Esophagus squamous epithelium (tissue), 5 donors: ENCODE measurements at regions not wholly inside any gene's neighbourhood (a gene's known extent, or its start where the extent isn't known, plus 50 kb on each side); places are given as distances from the start of the nearest gene placed in this dataset.
"Not testable (repeated sequence)": the region's sequence is repeated elsewhere in the genome, so short reads cannot be mapped to it uniquely, and the experiment has no call there.

ENCODE experiments used
- DNase-seq: peaks from one replicate; lab custom pipeline; 2025; lab: John Stamatoyannopoulos, UW
- H3K27ac ChIP-seq, 4 donors: fragments of 200-600 bp; sonication (generic); one replicate each; pipeline ENCODE4 v1.5.1; 2016 to 2019; ENCODE audit warnings: mild to moderate bottlenecking in 1 of 4
- H3K27me3 ChIP-seq, 4 donors: fragments of 200-600 bp; sonication (generic); 1 replicate in 3 of 4; 2 replicates in 1 of 4; pipeline versions ENCODE4 v1.5.1 to v1.6.0; 2017 to 2021; ENCODE audit warnings: antibody characterized with exemption in 1 of 4
- H3K36me3 ChIP-seq, 3 donors: fragments of 200-600 bp; sonication (generic); one replicate each; pipeline ENCODE4 v1.5.1; 2016 to 2019
- H3K4me1 ChIP-seq, 3 donors: fragments of 200-600 bp; sonication (generic); one replicate each; pipeline ENCODE4 v1.5.1; 2017 to 2019
- H3K4me3 ChIP-seq, 4 donors: fragments of 200-600 bp; sonication (generic); 1 replicate in 3 of 4; 2 replicates in 1 of 4; pipeline ENCODE4 v1.5.1; 2016 to 2019; ENCODE audit warnings: mild to moderate bottlenecking in 2 of 4, moderate library complexity in 1 of 4
- H3K9me3 ChIP-seq, 3 donors: fragments of 200-600 bp; sonication (generic); one replicate each; pipeline ENCODE4 v1.5.1; 2016 to 2019
- CTCF ChIP-seq, 6 experiments: fragments of 450-650 bp in 4 of 6; fragments of 200-600 bp in 2 of 6; sonication (generic) in 2 of 6; IDR thresholded peaks; one replicate each; pipeline ENCODE4 v1.5.1; 2016 to 2019; ENCODE audit warnings: antibody characterized with exemption in 6 of 6, mild to moderate bottlenecking in 4 of 6, moderate library complexity in 4 of 6
- POLR2A ChIP-seq, 4 donors: fragments of 450-650 bp; IDR thresholded peaks; one replicate each; pipeline ENCODE4 v1.6.1; 2017; ENCODE audit warnings: antibody characterized with exemption in 4 of 4, mild to moderate bottlenecking in 4 of 4, moderate library complexity in 3 of 4
- WGBS, 2 donors: methylation state at CpG; one replicate each; pipeline ENCODE4 v1.1.5; 2018; 5-methylcytosine and 5-hydroxymethylcytosine counted together
- intact Hi-C: fragments of 100-400 bp; cut with DNase I; formaldehyde crosslinking; loops from one replicate; pipeline ENCODE4 v1.15.0; 2022
- donor health status: DM: yes; HTN: yes; CAD: no.

- Histone ChIP-seq H3K36me3 (no peaks in the 10 kb centered on the region), H3K27me3 (no peaks in the 10 kb centered on the region), H3K27ac (no peak overlapping the region), H3K9me3 (no peaks in the 10 kb centered on the region), H3K4me3 (no peak overlapping the region), H3K4me1 (no peaks in the 10 kb centered on the region)
- intact Hi-C loops: no loop called here
- DNase-seq: no peak
- no peak for TF ChIP-seq CTCF (IDR thresholded peaks at IDR 0.05)
- TF ChIP-seq POLR2A (IDR thresholded peaks at IDR 0.05): no peak
- WGBS, 2 donors: 68 to 72% methylated on average over 3 of the region's 3 CpGs
Measured at GRCh38 chr7:65285906-65286864, 87.5 kb upstream of the ZNF92 start.

GRCh38 chr7:65285241-65285640 is 88.4 kb upstream of the ZNF92 start:
- H3K36me3 ChIP-seq, H3K9me3 ChIP-seq, DNase-seq, H3K27me3 ChIP-seq, intact Hi-C loops, H3K4me3 ChIP-seq, H3K27ac ChIP-seq, H3K4me1 ChIP-seq: not testable (repeated sequence)
- 85 to 91% methylated on average over 2 of the region's 2 CpGs for WGBS, 2 donors

GRCh38 chr7:65279795-65280194 is 93.9 kb upstream of the ZNF92 start:
- Histone ChIP-seq H3K36me3 (no peaks in the 10 kb centered on the region), H3K4me1 (no peaks in the 10 kb centered on the region), H3K4me3 (no peak overlapping the region), H3K27ac (no peak overlapping the region), H3K9me3 (peaks cover 0 to 5% (median 3%) of the 10 kb centered on the region in 3 donors), H3K27me3 (peaks cover 0 to 9% (median 0%) of the 10 kb centered on the region in 4 donors)
- intact Hi-C loops: no loop called here
- TF ChIP-seq POLR2A (IDR thresholded peaks at IDR 0.05) (no peak), CTCF (IDR thresholded peaks at IDR 0.05) (no peak)
- WGBS, 2 donors: 81 to 94% methylated on average over 2 of the region's 2 CpGs
- DNase-seq: no peak

DNA sequence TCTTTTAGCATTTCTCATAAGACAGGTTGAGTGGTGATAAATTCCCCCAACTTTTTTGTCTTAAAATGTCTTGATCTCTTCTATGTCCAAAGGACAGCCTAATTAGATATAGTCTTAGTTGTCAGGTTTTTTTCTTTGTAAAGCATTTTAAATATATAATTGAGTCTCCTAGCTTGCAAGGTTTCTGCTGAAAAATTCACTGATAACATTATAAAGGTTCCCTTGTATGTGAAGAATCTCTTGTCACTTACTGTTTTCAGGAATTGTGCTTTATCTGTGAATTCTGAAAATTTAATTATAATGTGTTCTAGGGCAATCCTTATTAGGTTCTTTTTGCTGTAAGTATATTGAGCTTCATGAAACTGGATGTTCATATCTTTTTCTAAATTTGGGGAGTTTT is 96.8 kb upstream of the ZNF92 start:
- no peaks in the 10 kb centered on the region for H3K4me1 ChIP-seq
- no peak overlapping the region for H3K4me3 ChIP-seq
- H3K9me3 ChIP-seq: peaks cover 0 to 14% (median 7%) of the 10 kb centered on the region in 3 donors
- H3K27ac ChIP-seq: no peak overlapping the region
- DNase-seq: no peak
- intact Hi-C loops: no loop called here
- TF ChIP-seq POLR2A (IDR thresholded peaks at IDR 0.05) (no peak), CTCF (IDR thresholded peaks at IDR 0.05) (no peak)
- no peaks in the 10 kb centered on the region for H3K36me3 ChIP-seq
- peaks cover 0 to 30% (median 0%) of the 10 kb centered on the region in 4 donors for H3K27me3 ChIP-seq

- Histone ChIP-seq H3K4me1 (peaks cover 0 to 12% (median 8%) of the 10 kb centered on the region in 3 donors), H3K9me3 (peaks cover 0 to 14% (median 7%) of the 10 kb centered on the region in 3 donors), H3K27me3 (peaks cover 0 to 67% (median 2%) of the 10 kb centered on the region in 4 donors)
- DNase-seq, H3K27ac ChIP-seq, H3K4me3 ChIP-seq, H3K36me3 ChIP-seq, intact Hi-C loops: not testable (repeated sequence)
- 86 to 93% methylated on average over 2 of the region's 2 CpGs for WGBS, 2 donors
Measured at GRCh38 chr7:65271502-65271901, 102.2 kb upstream of the ZNF92 start.

- intact Hi-C loops: no loop called here
- no peak for TF ChIP-seq POLR2A (IDR thresholded peaks at IDR 0.05)
- no peak for TF ChIP-seq CTCF (IDR thresholded peaks at IDR 0.05)
- Histone ChIP-seq H3K36me3 (no peaks in the 10 kb centered on the region), H3K4me1 (peaks cover 0 to 17% (median 8%) of the 10 kb centered on the region in 3 donors), H3K9me3 (peaks cover 0 to 4% (median 0%) of the 10 kb centered on the region in 3 donors), H3K27me3 (peaks cover 0 to 54% (median 2%) of the 10 kb centered on the region in 4 donors), H3K27ac (no peak overlapping the region), H3K4me3 (peak overlapping the region in 3 of 4 donors; percentile 24 to 55 (median 34))
- no peak for DNase-seq
- WGBS, 2 donors: 5 to 8% methylated on average over 6 to 7 of the region's 37 CpGs
Measured at GRCh38 chr7:65269150-65269856, 104.4 kb upstream of the ZNF92 start.
